OCI-LY3 (cell line): ENCODE measurements at regions not wholly inside any gene's neighbourhood (a gene's known extent, or its start where the extent isn't known, plus 50 kb on each side); places are given as distances from the start of the nearest gene placed in this dataset.

Experiments used
- EZH2phosphoT487 ChIP-seq: fragments of 200-600 bp; shearing (Covaris generic); IDR thresholded peaks from 2 replicates; pipeline ENCODE4 v1.6.1; 2018; ENCODE audit warnings: antibody characterized with exemption, mixed run types, low read depth
- TF ChIP-seq, protein P1 (sequence below): fragments of 200-600, 300-600 bp; sonication (generic); IDR thresholded peaks from 2 replicates; pipeline ENCODE4 v1.5.1; 2014; ENCODE audit warnings: antibody characterized with exemption, low read length, low read depth

DNA sequence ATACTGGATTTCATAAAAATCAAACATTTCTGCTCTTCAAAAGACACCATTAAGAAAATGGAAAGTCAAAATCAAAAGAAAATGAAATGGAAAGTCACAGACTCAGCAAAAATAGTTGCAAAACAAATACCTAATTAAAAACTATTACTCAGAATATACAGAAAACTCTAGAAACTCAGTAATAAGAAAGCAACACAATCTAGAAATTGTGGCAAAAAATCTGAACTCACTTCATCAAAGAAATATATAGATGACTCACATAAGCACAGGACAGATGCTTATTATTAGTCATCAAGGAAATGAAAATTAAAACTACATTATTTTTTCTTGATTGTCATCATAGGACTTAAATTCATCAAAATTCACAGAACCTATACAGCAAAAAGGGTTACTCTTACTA, 430.0 kb downstream of the SHQ1 start:
- TF ChIP-seq, protein P1, sequence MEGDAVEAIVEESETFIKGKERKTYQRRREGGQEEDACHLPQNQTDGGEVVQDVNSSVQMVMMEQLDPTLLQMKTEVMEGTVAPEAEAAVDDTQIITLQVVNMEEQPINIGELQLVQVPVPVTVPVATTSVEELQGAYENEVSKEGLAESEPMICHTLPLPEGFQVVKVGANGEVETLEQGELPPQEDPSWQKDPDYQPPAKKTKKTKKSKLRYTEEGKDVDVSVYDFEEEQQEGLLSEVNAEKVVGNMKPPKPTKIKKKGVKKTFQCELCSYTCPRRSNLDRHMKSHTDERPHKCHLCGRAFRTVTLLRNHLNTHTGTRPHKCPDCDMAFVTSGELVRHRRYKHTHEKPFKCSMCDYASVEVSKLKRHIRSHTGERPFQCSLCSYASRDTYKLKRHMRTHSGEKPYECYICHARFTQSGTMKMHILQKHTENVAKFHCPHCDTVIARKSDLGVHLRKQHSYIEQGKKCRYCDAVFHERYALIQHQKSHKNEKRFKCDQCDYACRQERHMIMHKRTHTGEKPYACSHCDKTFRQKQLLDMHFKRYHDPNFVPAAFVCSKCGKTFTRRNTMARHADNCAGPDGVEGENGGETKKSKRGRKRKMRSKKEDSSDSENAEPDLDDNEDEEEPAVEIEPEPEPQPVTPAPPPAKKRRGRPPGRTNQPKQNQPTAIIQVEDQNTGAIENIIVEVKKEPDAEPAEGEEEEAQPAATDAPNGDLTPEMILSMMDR: no peak
- TF ChIP-seq EZH2phosphoT487: no peak
